Urothelium cell line (cell line): ENCODE measurements at regions not wholly inside any gene's neighbourhood (a gene's known extent, or its start where the extent isn't known, plus 50 kb on each side); places are given as distances from the start of the nearest gene placed in this dataset.

Source experiments
- DNase-seq: peaks from one replicate; pipeline ENCODE4 v3.0.0; 2011; ENCODE audit warnings: low spot score, mixed read lengths
- FAIRE-seq: peaks from 2 replicates; lab custom pipeline; 2011; peaks lifted over from hg19 to GRCh38; lab: Jason Lieb, UNC

GRCh38 chr6:8223678-8224077 lies 121.3 kb upstream of the EEF1E1 start:
- DNase-seq: no peak
- no peak for FAIRE-seq

- DNase-seq (peak; percentile 29), FAIRE-seq (no peak)
These were observed 117.1 kb upstream of the EEF1E1 start for GRCh38 chr6:8219352-8219943.

- FAIRE-seq: no peak
- no peak for DNase-seq
These were observed 116.5 kb upstream of the EEF1E1 start for GRCh38 chr6:8218861-8219260.

- FAIRE-seq (no peak), DNase-seq (no peak)
These were observed 113.3 kb upstream of the EEF1E1 start for GRCh38 chr6:8215631-8216030.

- FAIRE-seq: no peak
These were observed 111.6 kb upstream of the EEF1E1 start for GRCh38 chr6:8213995-8214394.

GRCh38 chr6:8212720-8213434 lies 110.5 kb upstream of the EEF1E1 start:
- FAIRE-seq: no peak
- DNase-seq: no peak

More at GRCh38 chr6:8213995-8214394, 111.6 kb upstream of the EEF1E1 start:
- no peak for DNase-seq

GRCh38 chr6:8207869-8208191 lies 105.5 kb upstream of the EEF1E1 start:
- FAIRE-seq: no peak
- no peak for DNase-seq

- FAIRE-seq (no peak), DNase-seq (no peak)
These were observed 105.0 kb upstream of the EEF1E1 start for GRCh38 chr6:8207191-8207868.

- DNase-seq (no peak), FAIRE-seq (no peak)
These were observed 101.0 kb upstream of the EEF1E1 start for GRCh38 chr6:8203337-8203736.

GRCh38 chr6:8201679-8202078 lies 99.3 kb upstream of the EEF1E1 start:
- no peak for FAIRE-seq
- DNase-seq: no peak

GRCh38 chr6:8200255-8200654 lies 97.9 kb upstream of the EEF1E1 start:
- no peak for FAIRE-seq

GRCh38 chr6:8195714-8196102 lies 93.4 kb upstream of the EEF1E1 start:
- DNase-seq: no peak
- no peak for FAIRE-seq

More at GRCh38 chr6:8200255-8200654, 97.9 kb upstream of the EEF1E1 start:
- no peak for DNase-seq

- DNase-seq: no peak
- FAIRE-seq: no peak
These were observed 92.8 kb upstream of the EEF1E1 start for GRCh38 chr6:8195040-8195713.

- no peak for FAIRE-seq
- no peak for DNase-seq
These were observed 92.1 kb upstream of the EEF1E1 start for GRCh38 chr6:8194490-8194889.

- FAIRE-seq (no peak), DNase-seq (no peak)
These were observed 91.2 kb upstream of the EEF1E1 start for GRCh38 chr6:8193541-8193940.

- DNase-seq: no peak
- no peak for FAIRE-seq
These were observed 90.2 kb upstream of the EEF1E1 start for GRCh38 chr6:8192597-8192996.

- FAIRE-seq: no peak
- DNase-seq: no peak
These were observed 89.7 kb upstream of the EEF1E1 start for GRCh38 chr6:8192067-8192466.

- FAIRE-seq (no peak), DNase-seq (no peak)
These were observed 89.3 kb upstream of the EEF1E1 start for GRCh38 chr6:8191629-8192028.

GRCh38 chr6:8187209-8187608 lies 84.9 kb upstream of the EEF1E1 start:
- DNase-seq: no peak
- FAIRE-seq: no peak

- DNase-seq (no peak), FAIRE-seq (no peak)
These were observed 80.7 kb upstream of the EEF1E1 start for GRCh38 chr6:8182902-8183665.
